Testis (tissue), 2 donors: ENCODE measurements at regions not wholly inside any gene's neighbourhood (a gene's known extent, or its start where the extent isn't known, plus 50 kb on each side); places are given as distances from the start of the nearest gene placed in this dataset.

ENCODE experiments used
- CTCF ChIP-seq, 3 experiments: fragments of 450-650 bp in 2 of 3; fragments of 200-600 bp in 1 of 3; sonication (generic) in 1 of 3; IDR thresholded peaks; one replicate each; pipeline ENCODE4 v1.5.1; 2016 to 2019; ENCODE audit warnings: antibody characterized with exemption in 3 of 3, mild to moderate bottlenecking in 2 of 3, moderate library complexity in 1 of 3
- POLR2A ChIP-seq: fragments of 450-650 bp; IDR thresholded peaks from one replicate; pipeline ENCODE4 v1.6.1; 2017; ENCODE audit warnings: antibody characterized with exemption, mild to moderate bottlenecking, moderate library complexity

GRCh38 chr2:242075696-242076095 is 206.2 kb downstream of the RTP5 start:
- TF ChIP-seq POLR2A (no peak), CTCF (IDR thresholded peaks at IDR 0.05) (no peak)
